Mucosa of descending colon (tissue), 3 donors: ENCODE measurements at regions not wholly inside any gene's neighbourhood (a gene's known extent, or its start where the extent isn't known, plus 50 kb on each side); places are given as distances from the start of the nearest gene placed in this dataset.
"Not testable (repeated sequence)": the region's sequence is repeated elsewhere in the genome, so short reads cannot be mapped to it uniquely, and the experiment has no call there.

ENCODE experiments used
- ATAC-seq: fragments of 200-7000 bp; cut with Tn5 transposase; one replicate; pipeline ENCODE4 v1.9.1; 2020; ENCODE audit warnings: mild to moderate bottlenecking, moderate library complexity
- DNase-seq, 3 donors: peaks; one replicate each; pipeline ENCODE4 v3.0.0-alpha.2; 2020
- H3K36me3 ChIP-seq: fragments of 200-600 bp; one replicate; pipeline ENCODE4 v1.8.0; 2021; ENCODE audit warnings: low read depth, mild to moderate bottlenecking
- H3K4me1 ChIP-seq: fragments of 200-600 bp; one replicate; pipeline ENCODE4 v1.8.0; 2021; ENCODE audit warnings: low read depth, mild to moderate bottlenecking
- H3K4me3 ChIP-seq: fragments of 200-600 bp; one replicate; pipeline ENCODE4 v1.8.0; 2021; ENCODE audit warnings: mild to moderate bottlenecking
- H3K9me3 ChIP-seq: fragments of 200-600 bp; one replicate; pipeline ENCODE4 v1.8.0; 2021; ENCODE audit warnings: mild to moderate bottlenecking
- intact Hi-C, 2 donors: fragments of 100-400 bp; cut with DNase I in 1 of 2; cut with micrococcal nuclease in 1 of 2; formaldehyde crosslinking; loops; one replicate each; pipeline versions ENCODE4 v1.11.0 to v1.11.1; 2022; cut with DNase I, micrococcal nuclease
- TF ChIP-seq, protein P1 (sequence below): fragments of 200-600 bp; IDR thresholded peaks from one replicate; pipeline ENCODE4 v1.8.0; 2022; ENCODE audit warnings: antibody characterized with exemption, mild to moderate bottlenecking
- donor health status: DM: no; HTN: no; CAD: no; lungs with moderate emphysema.
- donor health status: DM: no; HTN: no; CAD: no.
- donor health status: DM: no; HTN: yes; CAD: no.

DNA sequence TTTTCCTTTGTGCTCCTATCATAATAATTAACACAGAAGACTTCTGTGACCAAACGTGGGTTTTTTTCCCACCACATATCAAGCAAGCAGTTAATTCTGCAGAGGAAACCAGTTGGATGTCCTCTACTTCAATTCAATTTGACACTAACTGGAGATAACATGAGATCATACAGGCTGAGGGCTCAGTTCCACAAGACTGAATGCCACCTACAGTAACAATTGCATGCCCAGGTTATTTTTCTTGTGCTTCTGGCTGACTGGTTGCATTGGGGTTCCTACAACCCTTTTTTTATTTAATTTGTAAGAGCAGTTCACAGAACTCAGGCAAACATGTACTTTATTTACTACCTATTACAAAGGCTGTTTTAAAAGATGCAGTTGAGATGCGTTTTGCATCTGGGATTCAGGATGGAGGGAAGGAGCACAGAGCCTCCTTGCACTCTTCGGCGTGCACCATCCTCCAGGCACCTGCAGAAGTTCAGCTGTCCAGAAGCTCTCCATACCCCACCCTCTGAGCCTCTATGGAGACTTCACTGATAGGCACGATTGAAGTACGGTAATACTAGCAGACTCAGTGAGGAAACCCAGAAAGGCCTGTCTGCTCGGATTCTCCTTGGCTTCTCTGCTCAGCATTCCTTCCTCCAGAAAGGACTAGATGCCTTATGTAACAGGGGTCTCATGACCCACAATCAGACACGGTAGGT, 425.2 kb upstream of the CDH9 start:
- Histone ChIP-seq H3K4me3 (no peak overlapping the region), H3K9me3 (peaks cover 53% of the 10 kb centered on the region), H3K4me1 (no peaks in the 10 kb centered on the region), H3K36me3 (no peaks in the 10 kb centered on the region)
- DNase-seq, result no peak
- intact Hi-C loops, result no loop called here
- ATAC-seq, result no peak
- TF ChIP-seq, protein P1, sequence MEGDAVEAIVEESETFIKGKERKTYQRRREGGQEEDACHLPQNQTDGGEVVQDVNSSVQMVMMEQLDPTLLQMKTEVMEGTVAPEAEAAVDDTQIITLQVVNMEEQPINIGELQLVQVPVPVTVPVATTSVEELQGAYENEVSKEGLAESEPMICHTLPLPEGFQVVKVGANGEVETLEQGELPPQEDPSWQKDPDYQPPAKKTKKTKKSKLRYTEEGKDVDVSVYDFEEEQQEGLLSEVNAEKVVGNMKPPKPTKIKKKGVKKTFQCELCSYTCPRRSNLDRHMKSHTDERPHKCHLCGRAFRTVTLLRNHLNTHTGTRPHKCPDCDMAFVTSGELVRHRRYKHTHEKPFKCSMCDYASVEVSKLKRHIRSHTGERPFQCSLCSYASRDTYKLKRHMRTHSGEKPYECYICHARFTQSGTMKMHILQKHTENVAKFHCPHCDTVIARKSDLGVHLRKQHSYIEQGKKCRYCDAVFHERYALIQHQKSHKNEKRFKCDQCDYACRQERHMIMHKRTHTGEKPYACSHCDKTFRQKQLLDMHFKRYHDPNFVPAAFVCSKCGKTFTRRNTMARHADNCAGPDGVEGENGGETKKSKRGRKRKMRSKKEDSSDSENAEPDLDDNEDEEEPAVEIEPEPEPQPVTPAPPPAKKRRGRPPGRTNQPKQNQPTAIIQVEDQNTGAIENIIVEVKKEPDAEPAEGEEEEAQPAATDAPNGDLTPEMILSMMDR, result no peak

DNA sequence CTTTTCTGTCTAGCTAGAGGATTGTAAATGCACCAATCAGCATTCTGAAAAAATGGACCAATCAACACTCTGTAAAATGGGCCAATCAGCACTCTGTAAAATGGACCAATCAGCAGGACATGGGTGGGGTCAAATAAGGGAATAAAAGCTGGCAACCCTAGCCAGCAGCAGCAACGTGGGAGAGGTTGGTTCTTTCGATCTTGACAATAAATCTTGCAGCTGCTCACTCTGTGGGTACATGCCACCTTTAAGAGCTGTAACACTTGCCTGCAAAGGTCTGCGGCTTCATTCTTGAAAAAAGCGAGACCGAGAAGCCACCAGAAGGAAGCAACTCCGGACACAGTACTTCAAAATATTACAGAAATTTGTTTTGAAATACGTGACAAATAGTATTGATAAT, 424.6 kb upstream of the CDH9 start:
- intact Hi-C loops, result no loop called here
- ATAC-seq (no peak), DNase-seq (no peak)
- Histone ChIP-seq H3K36me3 (no peaks in the 10 kb centered on the region), H3K4me3 (no peak overlapping the region), H3K4me1 (no peaks in the 10 kb centered on the region), H3K9me3 (peaks cover 51% of the 10 kb centered on the region)
- TF ChIP-seq, protein P1, result no peak

DNA sequence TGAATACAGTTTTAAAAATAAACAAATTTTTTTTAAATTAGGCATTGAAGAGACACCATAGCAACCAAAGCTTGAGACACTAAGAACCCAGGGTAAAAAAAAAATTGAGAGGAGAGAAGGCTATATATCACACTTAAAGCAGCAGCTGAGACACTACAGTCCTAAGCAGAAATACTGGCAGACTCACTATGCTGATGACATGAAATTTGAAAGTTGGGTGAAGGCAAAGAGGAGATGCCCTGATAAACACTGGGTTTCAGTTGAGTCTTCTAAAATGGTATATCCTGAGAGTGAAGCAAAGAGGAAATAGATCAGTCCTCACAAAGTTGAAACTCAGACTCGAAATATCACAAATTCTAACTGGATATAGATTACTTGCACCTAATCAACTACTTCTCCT, 419.9 kb upstream of the CDH9 start:
- Histone ChIP-seq H3K36me3 (no peaks in the 10 kb centered on the region), H3K4me1 (no peaks in the 10 kb centered on the region), H3K9me3 (peaks cover 31% of the 10 kb centered on the region), H3K4me3 (no peak overlapping the region)
- intact Hi-C loops, result no loop called here
- no peak for ATAC-seq
- TF ChIP-seq, protein P1, result no peak
- DNase-seq, result no peak

DNA sequence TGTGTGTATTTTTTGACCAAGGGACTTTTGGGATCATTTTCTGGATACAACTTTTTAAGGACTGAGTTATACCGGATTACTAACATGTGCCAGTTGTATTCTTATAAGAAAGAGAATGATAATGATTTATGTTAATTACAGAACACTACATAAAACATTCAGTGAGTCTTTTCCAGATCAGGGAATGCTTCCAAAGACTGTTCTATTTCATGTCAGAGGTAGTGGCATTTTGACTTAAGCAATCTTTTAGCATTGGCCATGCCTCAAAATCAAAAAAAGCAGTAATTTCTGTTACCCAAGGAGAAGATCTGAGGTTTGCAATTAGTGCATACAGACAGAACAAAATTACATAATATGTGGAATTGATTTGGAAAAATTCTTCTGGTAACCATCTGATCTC, 413.0 kb upstream of the CDH9 start:
- no peak overlapping the region for H3K4me3 ChIP-seq
- no peaks in the 10 kb centered on the region for H3K4me1 ChIP-seq
- intact Hi-C loops, result no loop called here
- DNase-seq, result no peak
- H3K9me3 ChIP-seq, result peaks cover 22% of the 10 kb centered on the region
- no peak for ATAC-seq
- no peaks in the 10 kb centered on the region for H3K36me3 ChIP-seq
- TF ChIP-seq, protein P1, result no peak

DNA sequence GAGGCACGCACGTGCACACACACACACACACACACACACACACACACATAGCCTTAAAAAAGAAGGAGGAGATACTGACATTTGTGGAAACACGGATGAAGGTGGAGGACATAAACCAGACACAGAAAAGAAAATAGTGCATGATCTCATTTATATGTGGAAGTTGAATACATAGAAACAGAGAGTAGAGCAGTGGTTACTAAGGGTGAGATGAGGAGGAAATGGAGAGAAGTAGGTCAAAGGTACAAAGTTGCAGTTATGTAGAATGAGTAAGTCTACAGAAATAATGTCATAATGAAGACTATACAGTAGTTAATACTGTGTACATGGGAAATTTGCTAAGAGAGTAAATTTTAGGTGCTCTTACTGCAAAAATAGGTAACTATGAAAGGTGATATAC, 412.2 kb upstream of the CDH9 start:
- ATAC-seq (no peak), DNase-seq (no peak)
- Histone ChIP-seq H3K9me3 (peaks cover 25% of the 10 kb centered on the region), H3K36me3 (no peaks in the 10 kb centered on the region), H3K4me3 (no peak overlapping the region), H3K4me1 (no peaks in the 10 kb centered on the region)
- intact Hi-C loops, result no loop called here
- TF ChIP-seq, protein P1, result no peak

DNA sequence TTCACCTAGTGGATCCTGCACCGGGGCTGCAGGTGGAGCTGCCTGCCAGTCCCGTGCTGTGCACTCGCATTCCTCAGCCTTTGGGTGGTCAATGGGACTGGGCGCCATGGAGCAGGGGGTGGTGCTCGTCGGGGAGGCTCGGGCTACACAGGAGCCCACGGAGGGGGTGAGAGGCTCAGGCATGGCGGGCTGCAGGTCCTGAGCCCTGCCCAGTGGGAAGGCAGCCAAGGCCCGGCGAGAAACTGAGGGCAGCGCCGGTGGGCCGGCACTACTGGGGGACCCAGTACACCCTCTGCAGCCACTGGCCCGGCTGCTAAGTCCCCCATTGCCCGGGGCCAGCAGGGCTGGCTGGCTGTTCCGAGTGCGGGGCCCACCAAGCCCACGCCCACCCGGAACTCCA, 401.0 kb upstream of the CDH9 start:
- H3K4me1 ChIP-seq, ATAC-seq, intact Hi-C loops, H3K36me3 ChIP-seq, H3K4me3 ChIP-seq: not testable (repeated sequence)
- DNase-seq, result peak in 1 of 3 donors; percentile 8
- H3K9me3 ChIP-seq, result peaks cover 20% of the 10 kb centered on the region
